Testis (tissue), 2 donors: ENCODE measurements at regions not wholly inside any gene's neighbourhood (a gene's known extent, or its start where the extent isn't known, plus 50 kb on each side); places are given as distances from the start of the nearest gene placed in this dataset.

Source experiments
- POLR2A ChIP-seq: fragments of 450-650 bp; IDR thresholded peaks from one replicate; pipeline ENCODE4 v1.6.1; 2017; ENCODE audit warnings: antibody characterized with exemption, mild to moderate bottlenecking, moderate library complexity
- TF ChIP-seq, protein P1 (sequence below), 3 experiments: fragments of 450-650 bp in 2 of 3; fragments of 200-600 bp in 1 of 3; sonication (generic) in 1 of 3; IDR thresholded peaks; one replicate each; pipeline ENCODE4 v1.5.1; 2016 to 2019; ENCODE audit warnings: antibody characterized with exemption in 3 of 3, mild to moderate bottlenecking in 2 of 3, moderate library complexity in 1 of 3

DNA sequence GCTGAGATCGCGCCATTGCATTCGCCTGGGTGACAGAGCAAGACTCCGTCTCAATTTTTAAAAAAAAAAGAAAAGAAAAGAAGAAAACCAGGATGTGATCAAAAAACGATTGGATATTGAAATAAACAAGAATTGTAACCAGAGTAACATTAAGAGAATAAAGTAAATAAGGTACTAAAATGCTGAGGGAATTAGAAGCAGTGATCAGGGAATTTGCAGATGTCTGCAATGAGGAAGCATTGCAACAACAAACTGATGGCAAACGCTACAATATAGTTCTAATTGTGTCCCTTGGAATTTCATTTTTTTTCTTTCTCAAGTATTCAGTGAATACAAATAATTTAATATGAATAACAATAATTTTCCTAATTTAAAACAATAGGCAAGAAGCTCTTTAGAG lies 1077.5 kb downstream of the TBL1XR1 start:
- TF ChIP-seq, protein P1, sequence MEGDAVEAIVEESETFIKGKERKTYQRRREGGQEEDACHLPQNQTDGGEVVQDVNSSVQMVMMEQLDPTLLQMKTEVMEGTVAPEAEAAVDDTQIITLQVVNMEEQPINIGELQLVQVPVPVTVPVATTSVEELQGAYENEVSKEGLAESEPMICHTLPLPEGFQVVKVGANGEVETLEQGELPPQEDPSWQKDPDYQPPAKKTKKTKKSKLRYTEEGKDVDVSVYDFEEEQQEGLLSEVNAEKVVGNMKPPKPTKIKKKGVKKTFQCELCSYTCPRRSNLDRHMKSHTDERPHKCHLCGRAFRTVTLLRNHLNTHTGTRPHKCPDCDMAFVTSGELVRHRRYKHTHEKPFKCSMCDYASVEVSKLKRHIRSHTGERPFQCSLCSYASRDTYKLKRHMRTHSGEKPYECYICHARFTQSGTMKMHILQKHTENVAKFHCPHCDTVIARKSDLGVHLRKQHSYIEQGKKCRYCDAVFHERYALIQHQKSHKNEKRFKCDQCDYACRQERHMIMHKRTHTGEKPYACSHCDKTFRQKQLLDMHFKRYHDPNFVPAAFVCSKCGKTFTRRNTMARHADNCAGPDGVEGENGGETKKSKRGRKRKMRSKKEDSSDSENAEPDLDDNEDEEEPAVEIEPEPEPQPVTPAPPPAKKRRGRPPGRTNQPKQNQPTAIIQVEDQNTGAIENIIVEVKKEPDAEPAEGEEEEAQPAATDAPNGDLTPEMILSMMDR (IDR thresholded peaks at IDR 0.05) = no peak
- no peak for TF ChIP-seq POLR2A
